HG02852 (cell line): ENCODE measurements at regions not wholly inside any gene's neighbourhood (a gene's known extent, or its start where the extent isn't known, plus 50 kb on each side); places are given as distances from the start of the nearest gene placed in this dataset.

ENCODE experiments used
- ATAC-seq: cut with Tn5 transposase; IDR thresholded peaks from one replicate; pipeline ENCODE4 v1.9.1; 2021; ENCODE audit warnings: mild to moderate bottlenecking, moderate library complexity; ENCODE audit not compliant: unreplicated experiment

DNA sequence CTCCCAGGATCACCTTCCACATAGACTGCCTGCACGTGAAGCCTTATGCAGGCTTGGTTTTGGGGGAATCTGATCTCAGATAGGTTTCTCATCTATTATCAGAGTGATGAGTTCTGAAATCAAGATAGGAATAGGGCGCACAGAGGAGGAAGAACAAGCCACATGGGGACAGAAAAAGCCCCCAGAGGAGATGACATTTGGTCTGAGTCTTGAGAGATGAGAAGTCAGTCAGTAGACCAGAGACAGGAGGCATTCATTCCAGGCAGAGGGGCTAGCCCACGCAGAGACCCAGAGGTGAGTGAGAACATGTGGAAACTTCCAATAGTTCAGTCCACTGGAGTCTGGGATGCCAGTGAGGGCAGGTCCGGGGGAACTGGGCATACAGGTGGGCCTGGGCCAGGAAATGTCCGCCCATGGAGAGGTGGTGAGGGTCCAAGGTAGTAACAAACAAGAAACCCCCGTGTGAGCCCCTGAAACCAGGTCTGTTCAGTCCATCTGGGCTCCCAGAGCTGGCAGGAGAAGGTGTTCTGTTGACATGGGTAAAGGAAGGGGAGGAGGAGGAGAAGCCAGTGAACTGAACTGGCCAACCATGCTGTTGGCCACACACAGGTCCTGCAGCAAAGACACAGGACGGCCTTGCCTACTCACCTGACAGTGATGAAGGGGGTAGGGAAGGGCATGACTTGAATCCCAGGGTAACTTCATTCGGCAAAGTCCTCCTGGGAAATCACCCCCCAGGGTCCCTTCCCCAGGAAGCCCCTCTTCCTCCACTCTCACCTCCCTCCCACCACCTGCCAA, 69.3 kb upstream of the SMNDC1 start:
- no peak for ATAC-seq

DNA sequence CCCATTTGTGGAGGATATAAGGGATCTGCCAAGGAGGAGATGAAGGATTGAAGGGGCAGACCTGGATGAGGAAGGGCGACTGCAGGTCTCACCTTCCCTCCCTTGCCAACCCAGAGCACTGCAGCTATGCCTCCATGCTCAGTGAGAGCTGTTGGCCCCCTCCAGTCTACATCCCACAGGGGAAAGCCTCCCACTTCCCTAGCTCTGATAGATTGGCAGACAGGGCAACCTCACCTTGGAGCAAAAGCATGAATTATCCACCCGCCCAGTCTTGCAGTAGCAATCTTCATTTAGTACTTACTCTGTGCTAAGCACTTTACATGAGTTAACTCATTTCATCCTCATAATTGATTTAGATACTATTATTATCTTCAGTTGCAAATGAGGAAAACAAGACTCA, 70.4 kb upstream of the SMNDC1 start:
- ATAC-seq, result no peak

DNA sequence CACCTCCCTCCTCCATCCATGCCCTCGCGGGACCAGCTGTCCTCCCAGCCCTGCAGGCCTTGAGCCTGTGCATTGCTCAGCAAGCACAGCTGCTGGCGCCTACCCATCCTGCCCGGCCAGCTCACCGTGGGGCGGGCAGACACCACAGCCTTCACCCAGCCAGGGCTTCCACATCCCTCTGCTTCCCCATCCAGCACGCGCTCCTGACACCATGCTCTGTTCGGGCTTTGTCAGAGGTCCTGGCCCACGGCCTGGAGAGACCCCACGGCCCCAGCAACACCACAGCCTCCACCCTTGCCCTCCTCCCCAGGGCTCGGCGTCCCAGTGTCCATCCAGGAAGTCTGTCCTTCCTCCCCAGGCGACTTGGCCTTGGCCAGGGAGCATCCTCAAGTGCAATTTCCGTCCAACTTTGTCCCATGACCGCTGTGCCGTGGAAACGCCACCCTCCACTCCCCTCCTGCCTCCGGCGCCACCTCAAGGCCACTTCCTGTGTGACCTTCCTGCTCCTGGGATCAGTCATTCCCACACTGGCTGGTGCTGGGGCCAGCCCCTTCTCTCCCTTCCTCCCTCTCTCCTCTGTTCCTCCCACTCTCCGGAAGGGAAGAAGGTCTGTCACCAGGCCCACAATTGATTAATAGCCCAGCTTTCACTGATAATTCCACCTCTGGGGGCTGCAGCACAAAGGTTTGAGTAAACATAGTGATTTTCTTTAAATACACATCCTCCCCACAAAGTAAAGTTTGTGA, 71.5 kb upstream of the SMNDC1 start:
- no peak for ATAC-seq

DNA sequence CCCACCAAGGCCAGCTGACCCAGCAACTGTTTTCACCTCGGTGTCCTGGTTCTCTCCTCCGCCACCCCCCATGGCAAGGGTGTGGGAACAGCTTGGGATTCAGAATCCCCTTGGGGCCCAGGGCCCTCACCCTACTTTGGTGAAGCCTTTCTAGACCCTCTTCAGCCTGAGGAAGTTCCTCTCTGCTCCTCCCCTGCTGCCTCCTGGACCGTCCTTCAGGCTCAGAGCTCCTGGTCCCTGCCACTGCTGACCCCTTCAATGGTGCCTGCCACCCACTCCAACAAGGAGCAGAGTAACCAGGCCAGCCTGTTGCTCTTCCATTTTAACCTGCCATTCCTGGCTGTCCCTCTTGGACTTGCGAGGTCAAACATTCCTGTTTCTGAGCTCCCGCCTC, 72.0 kb upstream of the SMNDC1 start:
- no peak for ATAC-seq

DNA sequence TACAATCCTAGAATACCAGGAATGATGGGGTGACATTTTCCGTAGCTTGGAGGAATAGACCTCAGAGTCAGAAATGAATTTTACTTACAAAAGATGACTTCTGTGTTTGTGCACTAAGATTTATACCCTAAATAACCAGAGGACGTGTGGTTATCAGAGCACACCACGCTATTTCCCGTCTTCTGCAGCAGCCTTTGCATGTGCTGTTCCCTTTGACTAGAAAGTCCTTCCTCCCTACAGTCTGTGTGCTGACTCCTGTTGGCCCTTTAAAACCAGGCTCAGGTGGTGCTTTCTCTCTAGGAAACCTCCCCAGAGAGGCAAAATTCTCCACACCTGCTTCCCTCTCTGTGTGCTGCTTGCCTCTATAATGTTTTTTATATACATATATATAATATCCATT, 73.3 kb upstream of the SMNDC1 start:
- no peak for ATAC-seq

DNA sequence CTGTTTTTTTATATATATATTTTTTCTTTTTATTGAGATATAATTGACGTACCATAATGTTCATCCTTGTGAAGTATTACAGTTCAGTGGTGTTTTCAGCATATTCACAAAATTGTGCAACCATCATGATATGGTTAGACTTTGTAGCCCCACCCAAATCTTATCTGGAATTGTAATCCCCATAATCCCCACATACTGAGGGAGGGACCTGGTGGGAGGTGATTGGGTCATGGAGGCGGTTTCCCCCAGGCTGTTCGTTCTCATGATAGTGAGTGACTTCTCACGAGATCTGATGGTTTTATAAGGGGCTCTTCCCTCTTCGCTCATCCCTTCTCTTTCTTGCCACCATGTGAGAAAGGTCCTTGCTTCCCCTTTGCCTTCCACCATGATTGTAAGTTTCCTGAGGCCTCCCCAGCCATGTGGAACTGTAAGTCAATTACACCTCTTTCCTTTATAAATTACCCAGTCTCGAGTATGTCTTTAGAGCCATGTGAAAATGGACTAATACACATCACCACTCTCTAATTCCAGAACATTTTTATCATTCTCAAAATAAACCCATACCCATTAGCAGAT, 73.9 kb upstream of the SMNDC1 start:
- no peak for ATAC-seq

DNA sequence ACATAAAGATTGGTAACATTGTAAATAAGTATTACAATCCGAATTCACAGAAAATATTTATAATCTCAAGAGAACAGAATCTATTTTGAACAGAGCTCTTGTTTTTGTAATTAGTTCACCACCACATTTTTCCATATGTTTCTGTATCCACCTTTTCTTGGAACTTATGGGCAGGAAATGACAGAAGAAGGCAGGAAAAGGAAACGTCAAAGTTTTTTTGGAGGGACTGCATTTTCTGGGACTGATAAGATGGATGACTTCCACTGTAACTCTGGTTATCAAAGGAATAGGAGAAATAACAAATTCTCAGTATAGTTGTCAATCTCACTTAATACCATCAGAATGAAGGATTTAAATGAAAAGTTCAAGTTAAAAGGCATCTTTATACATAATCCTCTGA, 75.1 kb upstream of the SMNDC1 start:
- no peak for ATAC-seq

DNA sequence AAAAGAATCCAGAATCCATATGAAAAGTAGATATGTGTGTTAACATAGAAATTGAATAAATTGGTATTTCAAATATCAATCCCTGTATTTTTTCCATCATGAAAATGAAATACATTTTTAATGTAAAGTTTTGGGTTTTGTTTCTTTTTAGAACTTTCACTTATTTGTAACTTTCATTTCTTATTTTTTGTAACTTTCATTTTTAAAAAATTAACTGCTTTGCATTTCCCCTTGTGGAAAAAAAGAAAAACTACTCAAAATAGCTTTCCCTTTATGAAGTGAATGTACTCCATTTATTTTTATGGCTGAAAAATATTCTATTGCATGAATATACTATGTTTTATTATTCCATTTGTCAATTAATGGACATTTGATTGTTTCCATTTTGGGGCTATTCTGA, 75.6 kb upstream of the SMNDC1 start:
- ATAC-seq, result no peak

DNA sequence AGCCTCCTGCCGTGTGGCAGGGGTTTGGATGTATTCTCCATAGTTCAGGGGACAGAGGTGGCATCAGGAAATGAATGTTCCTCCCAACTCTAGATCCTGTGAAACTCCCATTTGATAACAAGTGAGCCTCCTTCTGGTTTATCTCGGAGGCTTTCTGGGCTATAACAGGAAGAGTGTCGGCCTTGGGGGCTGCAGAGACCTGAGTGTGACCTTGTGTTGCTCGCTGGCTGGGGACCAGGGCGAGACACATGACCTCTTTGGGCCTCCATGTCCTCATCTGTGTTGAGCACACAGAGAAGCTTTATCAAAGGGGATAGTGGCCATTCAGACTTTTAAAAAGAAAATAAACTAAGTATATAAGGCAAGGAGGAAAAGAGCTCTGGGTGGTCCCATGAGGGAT, 78.0 kb upstream of the SMNDC1 start:
- ATAC-seq, result no peak

DNA sequence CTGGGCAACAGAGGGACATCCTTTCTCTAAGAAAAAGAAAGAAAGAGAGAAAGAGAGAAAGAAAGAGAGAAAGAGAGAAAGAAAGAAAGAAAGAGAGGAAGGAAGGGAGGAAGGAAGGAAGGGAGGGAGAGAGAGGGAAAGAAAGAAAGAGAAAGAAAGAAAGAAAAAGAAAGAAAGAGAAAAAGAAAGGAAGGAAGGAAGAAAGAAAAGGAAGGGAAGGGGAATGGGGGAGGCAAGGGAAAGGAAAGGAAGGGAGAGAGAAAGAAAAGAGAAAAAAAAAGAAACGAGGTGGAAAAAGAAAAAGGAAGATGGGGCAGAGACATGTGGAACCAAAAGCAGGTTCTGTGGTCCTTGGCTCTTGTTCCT, 82.9 kb upstream of the SMNDC1 start:
- no peak for ATAC-seq

DNA sequence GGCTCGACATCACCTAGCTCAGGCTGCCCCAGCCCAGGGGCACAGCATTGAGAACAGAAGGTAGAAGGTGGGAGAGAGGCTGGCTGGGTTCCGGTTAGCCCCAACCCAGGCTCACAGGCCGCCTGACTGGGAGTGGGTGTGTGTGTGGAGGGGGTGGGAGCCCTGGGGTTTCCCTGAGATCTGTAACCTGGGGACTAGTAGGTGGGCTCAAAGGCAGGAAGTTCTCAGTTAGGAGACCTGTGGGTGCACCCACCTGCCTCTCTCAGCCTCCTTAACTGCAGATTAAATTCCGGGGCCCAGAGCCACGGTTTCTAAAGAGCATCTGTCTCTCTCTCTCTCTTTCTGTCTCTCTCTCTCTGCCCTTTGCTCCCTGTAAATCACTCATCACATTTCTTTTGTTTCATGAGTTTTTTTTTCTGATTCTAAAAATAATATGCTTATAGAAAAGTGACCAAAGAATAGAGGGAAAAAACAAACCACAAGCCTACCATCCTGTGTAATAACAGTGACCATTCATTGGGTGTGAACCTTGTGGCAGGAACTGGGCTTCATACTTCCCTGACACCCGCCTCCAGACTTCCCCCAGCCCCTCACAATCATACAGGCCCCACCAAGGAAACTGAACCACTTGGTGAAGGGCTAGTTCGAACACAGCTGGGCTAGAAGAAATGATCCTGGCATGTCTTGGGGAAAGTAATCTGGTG, 83.4 kb upstream of the SMNDC1 start:
- peak; percentile 78 for ATAC-seq

DNA sequence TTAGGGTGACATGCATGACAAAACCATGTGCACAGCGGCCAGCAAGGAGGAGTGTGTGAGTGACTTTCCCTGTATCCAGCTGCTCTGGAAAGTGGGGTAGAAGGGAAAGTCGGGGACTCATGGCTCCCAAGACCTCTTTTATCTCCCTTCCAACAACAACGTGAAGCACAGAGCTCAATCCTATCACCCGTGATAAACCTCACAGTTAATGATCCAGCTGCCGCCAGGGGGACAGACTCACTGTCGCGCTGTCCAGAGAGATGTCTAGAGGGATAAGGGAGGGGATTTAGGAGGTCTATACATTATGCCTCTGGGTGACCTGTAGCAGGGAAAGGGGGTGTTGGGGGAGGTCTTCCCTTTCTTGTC, 84.0 kb upstream of the SMNDC1 start:
- no peak for ATAC-seq

DNA sequence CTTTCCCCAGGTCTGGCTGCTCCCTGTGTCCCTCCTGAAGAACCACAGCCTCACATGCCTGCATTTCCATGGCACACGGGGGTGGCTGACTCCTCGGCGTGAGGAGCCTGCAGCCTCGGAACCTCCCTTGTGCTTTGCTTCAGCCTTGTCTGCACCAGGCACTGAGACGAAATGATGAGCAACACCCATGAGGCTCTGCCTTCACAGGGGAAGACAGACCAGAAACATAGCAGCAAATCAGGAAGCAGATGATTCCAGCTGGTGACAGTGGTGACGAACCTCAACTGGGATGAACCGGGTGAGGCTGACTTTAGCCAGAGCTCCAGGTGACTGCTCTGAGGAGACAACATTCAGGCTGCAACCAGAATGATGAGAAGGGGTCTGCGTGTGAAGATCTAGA, 84.5 kb upstream of the SMNDC1 start:
- ATAC-seq, result no peak

DNA sequence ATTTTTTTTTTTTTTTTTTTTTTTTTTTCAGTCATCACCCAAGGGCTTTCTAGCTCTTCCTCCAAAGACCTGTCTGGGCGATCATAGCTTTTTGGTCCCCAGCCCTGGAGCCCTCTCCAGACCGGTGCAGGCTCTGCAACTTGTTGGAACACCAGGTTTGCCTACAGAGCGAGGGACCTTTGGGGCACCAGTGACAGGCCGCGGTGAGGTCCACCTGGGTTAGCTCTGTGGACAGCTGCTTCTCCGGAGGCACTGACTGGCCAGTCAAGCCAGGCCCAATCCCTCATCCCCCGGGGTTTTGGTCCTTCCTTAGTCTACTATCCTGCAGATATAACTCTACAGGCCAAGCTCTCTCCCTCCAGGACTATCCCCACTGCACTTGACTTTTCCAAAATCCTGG, 86.8 kb upstream of the SMNDC1 start:
- no peak for ATAC-seq

DNA sequence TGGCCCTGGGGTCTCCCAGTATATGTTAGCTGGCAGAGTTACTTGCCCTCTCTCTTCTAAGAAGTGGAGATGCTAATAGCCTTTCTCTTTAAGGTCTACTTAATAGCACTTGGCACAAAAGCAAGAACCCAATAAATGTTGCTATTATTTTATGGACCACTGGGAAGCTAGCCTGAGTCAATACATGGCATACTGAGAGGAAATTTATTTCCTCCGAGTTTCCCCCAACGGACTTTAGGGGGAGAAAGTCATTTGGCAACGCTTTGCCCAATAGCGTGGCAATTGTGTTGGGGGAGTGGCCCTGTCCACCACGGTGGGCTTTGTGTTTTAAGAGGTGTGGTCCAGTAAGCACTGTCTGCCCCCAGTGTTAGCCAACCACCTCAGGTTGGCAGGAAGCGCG, 87.4 kb upstream of the SMNDC1 start:
- ATAC-seq, result no peak

DNA sequence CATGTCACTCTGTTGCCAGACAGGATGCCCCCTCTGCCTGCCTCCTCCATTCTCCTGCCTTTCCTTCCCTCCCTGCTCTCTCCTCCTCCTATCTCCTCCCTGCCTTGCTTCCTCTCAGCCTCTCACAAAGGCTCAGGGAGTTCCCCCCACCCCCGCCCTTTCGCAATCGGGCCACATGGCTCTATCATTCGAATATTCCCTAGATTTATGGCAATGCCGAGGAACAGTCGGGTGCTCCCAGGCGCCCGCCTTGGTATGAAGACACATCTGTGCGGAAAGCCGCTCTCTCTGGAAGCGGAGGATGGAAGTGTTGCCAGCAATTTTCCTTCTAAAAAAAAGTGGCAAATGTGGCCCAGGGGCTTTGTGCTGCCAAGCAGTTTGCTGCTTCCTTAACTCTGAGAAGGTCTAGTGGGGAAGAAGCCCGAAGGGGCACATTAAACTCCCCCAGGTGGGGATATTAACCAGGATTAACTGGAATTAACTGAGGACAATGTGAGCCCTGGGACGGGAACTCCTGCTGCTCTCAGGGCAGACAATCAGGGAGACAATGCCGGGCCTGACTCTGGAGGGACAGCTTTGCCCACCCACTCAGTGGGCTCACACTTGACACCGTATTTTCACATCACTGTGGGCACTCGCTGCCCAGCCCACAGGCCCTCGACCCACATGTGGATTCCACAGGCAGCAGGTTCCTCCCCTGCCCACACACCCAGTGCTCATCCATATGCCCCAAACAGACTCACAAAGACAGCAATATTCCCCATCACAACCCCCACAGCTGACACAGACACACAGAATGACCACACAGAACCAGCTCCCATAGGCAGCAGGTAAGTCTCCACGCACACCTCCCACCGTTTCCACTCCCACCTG, 88.4 kb upstream of the SMNDC1 start:
- ATAC-seq, result no peak

DNA sequence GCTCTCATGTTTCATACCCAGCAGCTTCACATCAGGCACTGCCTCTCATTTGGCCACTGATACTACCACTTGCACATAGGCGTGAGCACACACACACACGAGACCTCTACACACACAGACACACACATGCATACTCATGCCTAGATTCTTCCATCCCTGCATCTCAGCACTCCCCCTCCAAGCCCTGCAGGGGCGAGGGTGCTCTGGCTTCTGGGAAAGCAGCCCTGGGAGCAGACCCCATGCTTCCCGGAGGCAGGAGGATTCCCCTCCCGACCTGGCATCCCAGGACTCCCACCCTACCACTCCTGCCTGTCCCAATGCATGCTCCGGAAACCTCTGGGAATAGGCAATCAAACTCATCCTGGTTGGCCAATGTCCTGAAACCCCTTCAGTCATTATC, 89.1 kb upstream of the SMNDC1 start:
- no peak for ATAC-seq

DNA sequence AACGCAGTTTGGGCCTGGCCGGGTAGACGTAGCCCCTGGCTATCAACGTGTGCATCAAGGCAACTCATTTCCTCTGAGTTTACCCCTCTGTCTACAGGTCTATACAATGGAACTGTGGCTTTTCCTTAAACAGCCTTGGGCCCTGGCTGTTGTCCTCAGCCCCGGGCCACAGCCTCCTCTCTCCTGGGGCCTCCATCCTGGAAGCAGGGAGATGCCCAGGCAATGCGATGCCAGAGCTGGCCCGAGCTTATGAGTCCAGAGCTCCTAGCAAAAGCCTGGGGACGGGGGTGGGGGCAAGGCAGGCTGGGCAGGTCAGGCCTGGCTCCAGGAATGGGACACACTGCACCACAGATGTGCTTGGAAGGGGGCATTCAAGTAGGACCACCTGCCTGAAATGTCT, 89.6 kb upstream of the SMNDC1 start:
- no peak for ATAC-seq

DNA sequence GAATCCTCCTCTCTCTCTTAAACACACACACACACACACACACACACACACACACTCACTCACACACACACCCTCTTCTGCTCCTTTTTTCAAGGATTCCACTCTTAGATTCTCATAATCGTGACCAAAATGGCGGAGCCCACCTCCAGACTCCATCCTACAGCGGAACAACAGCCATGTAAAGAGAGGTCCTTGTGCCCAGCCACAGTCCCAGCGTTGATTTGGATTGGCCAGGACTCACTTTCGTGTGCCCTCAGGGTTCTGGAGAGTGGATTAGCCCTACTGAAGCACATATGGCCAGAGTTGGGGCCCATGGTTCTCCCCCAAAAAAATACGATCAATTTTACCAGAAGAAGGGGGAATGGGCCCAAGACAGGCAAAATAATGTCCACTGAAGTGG, 90.2 kb upstream of the SMNDC1 start:
- ATAC-seq, result no peak

DNA sequence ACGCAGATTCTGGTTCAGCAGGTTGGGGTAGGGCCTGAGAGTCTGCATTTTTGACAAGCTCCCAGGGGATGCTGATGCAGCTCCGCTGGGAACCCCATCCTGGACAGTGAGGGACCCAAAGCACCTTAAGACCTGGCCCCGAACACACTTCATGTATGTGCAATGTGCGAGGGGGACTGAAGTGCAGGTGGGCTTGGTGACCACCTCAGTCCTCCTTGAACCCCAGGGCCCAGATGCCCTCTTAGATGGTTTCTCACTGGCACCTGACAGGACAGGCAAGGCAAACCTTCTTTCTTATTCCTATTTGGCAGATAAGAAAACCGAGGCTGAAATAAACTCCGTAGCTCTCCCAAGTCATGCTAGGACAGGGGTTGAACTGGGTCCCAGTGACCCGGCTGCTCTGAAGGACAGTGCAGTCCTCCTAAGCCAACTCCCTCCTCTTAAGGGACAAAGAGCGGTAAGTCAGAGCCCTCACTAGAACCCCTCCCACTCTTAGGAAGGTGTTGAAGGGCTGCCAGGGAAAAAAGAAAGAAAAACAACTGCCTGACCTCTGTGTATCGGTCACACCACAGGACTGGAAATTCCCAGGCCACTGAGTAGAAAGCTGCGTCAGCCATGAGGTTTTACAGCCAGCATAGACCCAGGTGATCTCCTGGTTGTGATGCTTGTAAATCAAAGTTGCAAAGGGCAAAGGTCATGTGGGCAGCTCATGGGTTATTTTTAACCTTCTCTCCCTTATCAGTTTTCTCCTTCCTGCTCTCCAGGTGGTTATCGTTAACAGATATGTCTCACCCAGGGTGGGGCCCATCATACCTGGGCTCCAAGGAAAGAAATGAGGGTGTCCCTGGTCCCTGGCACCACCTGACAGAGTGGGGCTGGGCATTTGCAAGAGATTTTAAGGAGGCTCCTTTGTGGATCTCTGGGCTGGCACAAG, 90.9 kb upstream of the SMNDC1 start:
- peak; percentile 97 for ATAC-seq
